RCC 7860 (cell line): ENCODE measurements at regions not wholly inside any gene's neighbourhood (a gene's known extent, or its start where the extent isn't known, plus 50 kb on each side); places are given as distances from the start of the nearest gene placed in this dataset.
"Not testable (repeated sequence)": the region's sequence is repeated elsewhere in the genome, so short reads cannot be mapped to it uniquely, and the experiment has no call there.

Source experiments
- DNase-seq: peaks from one replicate; pipeline ENCODE4 v3.0.0-alpha.2; 2015; ENCODE audit warnings: low spot score
- FAIRE-seq: peaks from 2 replicates; lab custom pipeline; 2012; peaks lifted over from hg19 to GRCh38; lab: Jason Lieb, UNC

DNA sequence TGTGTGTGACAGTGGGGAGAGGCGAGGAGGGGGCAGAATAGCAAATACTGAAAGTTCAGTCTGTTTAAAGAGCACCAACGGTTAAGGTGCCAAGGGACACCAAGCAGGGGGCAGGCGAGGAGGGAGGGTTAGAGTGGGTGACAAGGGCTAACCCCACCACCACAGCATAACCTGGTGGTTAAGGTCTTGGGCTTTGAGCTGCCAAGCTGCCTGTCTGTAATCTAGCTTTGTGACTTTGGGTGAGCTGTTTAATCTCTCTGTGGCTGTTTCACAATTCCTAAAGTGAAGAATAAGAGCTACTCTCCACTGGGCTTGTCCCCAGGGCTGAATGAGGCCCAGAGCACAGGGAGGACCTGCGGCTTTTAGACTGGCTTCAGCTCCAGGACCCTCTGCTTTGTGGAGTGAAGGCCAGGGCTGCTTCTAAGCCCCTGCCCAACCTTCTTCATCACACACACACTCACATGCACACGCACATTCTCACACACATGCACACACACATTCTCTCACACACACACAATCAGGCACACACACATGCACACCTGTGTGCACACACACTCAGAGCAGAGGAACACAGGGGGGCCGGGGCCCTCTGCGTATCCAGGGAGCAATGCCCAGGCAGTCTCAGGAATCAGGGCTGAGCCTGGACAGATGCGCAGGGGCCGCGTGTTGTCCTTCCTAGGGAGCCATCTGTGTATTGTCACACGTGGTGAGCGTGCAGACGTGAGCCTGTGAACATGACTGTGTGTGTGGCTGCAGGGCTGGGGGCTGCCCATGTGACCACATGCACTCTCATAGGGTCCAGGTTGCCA is 101.6 kb upstream of the TARDBP start:
- FAIRE-seq (no peak), DNase-seq (no peak)

DNA sequence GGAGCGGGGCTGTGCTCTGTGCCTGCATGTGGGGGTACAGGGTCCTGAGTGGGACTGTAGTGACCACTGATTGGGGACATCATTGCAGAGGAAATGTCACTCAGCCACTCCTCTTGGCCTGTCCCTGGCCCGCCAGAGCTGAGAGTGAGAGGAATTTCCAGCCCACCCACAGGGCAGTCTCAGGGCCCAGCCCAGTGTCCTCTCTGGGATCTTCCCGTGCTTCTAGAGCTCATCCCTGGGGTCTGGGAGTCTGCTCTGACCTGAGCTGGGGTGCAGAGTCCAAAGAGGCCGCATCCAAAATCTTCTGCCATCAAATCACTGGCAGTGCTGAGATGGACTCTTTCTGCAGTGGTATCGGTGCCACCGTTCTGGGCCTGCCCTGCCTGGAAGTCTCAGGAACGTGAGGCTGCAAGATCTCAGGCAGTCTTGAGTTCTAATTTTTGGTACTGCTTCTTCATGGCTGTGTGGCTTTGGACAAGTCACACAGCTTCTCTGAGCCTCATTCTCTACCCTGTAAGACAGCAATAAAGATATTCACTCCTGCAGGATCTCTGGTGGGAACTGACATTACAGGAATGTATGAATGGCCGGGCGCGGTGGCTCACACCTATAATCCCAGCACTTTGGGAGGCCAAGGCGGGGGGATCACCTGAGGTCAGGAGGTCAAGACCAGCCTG is 100.8 kb upstream of the TARDBP start:
- FAIRE-seq: no peak
- no peak for DNase-seq

DNA sequence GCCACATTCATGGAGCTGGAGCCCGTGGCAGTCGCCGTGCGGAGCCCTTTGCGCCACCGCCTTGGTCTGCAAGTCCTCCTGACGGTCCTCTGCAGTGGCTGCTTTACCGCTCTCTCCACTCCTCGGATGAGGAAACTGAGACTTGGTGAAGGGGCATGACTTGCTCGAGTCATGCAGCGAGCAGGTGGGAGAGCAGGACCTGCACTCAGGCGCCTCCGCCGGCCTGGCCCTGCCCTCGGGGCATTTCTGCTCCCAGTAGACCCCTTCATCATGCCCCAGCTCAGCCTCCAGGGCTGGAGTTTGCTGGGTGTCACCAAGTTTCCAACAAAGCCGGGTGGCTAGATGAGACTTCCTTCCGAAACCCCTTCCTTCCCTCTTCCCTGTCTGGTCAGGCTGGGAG is 100.0 kb upstream of the TARDBP start:
- no peak for FAIRE-seq
- DNase-seq: no peak

DNA sequence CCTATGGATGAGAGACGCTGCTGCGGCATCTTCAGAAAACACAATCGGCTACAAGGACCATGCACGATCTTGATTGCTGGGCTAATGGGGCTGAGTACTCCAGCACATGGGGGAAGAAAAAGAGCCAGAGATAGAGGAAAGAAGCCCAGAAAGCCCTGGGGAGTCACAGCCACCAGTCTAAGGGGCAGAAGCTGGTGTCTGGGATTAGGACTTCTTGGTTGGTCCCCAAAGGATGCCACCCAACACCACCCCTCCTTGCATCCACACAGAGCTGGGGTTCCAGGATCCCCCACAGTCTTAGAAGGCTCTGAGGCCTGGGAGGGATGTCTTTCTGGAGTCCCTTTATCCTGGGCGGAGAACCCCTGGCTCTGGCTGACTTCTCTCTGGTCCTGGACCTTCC is 98.4 kb upstream of the TARDBP start:
- no peak for FAIRE-seq

DNA sequence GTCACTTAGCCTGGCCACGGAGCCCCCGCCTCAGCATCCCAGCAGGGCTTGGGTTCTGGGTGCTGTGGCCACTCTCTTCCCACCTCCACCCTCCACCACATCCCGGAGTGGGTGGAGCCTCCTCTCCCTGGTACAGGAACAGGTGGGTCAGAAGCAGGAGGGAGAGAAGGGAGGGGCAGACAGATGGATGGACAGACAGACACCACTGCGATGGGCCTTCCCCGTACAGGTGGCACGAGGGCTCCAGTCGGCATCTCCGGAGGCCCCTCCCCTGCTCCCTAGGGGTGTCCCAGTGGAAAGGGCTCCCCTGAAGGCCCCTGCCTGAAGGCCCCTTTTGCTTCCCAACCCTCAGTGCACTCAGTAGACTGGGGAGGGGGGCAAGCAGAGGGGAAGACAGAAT is 96.9 kb upstream of the TARDBP start:
- DNase-seq (no peak), FAIRE-seq (no peak)

More for the DNA sequence above, 98.4 kb upstream of the TARDBP start:
- no peak for DNase-seq

DNA sequence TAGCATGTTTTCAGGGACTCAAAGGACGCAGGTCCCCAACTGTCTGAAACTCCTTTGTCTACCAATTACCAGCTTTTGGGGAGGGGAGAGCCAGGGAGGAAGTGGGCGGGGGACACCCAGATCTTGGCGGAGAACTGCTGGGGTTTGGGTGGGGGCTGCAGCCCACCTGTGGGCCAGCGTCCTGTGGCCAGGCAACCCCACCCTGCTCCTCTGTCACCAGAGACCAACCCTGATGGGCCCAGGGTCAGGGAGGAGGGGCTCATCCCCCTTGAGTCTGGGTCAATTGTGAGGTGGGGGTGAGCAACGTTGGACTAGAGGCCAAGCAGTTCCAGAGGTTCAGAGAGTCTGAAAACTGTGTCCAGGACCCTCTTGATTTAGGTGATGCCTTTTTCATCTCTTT is 96.1 kb upstream of the TARDBP start:
- DNase-seq: no peak
- no peak for FAIRE-seq

DNA sequence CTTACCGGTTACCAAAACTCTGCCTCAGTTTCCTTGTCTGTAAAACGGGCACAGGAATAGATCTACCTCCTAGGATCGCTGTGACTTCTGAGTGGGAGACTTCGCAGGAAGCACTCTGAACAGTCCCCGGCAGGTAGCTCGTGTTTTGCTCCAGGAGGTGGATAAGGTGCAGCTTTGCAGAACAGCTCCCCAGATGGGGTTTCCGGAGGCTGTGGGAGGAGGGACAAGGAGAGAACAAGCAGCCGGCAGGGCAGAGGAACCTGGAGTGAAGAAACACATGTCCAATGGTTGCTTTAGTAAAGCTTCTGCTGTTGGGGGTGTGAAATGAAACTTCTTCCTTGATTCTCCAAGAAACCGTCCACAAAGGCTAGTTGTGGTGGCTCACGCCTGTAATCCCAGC is 95.5 kb upstream of the TARDBP start:
- no peak for DNase-seq
- no peak for FAIRE-seq

DNA sequence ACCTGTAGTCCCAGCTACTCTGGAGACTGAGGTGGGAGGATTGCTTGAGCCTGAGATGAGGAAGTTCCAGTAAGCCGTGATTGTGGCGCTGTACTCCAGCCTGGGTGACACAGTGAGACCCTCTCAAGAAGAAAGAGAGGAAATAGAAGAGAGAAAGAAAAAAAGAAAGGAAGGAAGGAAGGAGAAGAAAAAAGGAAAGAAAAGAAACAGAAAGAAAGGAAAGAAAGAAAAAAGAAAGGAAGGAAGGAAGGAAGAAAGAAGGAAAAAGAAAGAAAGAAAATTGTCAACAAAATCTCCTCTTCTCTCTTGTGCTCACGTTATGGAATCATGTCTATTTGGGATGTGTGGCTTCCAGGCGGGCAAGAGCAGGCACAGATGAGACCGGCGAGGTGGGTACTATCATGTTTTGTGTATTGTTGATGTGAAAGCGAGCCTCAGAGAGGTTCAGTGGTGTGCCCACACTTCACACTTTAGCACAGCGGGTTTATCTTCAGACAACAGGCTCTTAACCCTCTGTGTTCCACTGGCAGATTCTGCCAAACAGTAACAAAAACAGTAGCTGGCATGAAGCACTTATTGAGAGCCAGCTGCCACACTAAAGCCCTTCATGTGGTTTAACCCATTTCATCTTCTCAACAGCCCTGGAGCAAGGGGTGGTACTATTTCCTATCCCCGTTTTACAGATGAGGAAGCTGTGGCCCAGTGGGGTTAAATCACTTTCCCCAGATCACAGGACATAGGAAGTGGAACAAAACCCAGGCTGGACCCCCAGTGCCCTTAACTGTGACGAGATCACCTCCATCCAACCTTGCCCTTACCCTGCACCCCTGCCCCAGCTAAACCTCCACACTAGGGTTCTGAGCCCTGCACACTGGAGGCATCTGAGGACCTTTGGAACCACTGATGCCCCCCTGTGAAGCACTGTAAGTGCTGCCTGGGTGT is 94.7 kb upstream of the TARDBP start:
- DNase-seq (no peak), FAIRE-seq (no peak)

DNA sequence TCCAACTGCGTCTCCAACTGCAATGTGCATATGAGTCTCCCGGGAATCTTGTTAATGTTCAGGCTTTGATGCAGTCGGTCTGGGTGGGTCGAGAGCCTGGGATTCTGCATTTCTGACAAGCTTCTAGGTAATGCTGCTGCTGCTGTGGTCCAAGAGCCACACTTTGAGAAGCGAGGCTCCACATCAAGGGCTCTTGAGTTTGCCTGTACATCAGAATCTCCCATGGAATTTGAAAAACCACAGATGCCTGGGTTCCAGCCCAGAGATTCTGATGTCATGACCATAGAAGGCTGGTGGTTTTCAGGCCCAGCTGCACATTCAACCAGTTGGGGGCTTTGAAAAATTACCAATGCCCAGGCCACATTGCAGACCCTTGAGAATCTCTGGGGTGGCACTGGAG is 93.9 kb upstream of the TARDBP start:
- DNase-seq (peak; percentile 33), FAIRE-seq (peak; percentile 66)

DNA sequence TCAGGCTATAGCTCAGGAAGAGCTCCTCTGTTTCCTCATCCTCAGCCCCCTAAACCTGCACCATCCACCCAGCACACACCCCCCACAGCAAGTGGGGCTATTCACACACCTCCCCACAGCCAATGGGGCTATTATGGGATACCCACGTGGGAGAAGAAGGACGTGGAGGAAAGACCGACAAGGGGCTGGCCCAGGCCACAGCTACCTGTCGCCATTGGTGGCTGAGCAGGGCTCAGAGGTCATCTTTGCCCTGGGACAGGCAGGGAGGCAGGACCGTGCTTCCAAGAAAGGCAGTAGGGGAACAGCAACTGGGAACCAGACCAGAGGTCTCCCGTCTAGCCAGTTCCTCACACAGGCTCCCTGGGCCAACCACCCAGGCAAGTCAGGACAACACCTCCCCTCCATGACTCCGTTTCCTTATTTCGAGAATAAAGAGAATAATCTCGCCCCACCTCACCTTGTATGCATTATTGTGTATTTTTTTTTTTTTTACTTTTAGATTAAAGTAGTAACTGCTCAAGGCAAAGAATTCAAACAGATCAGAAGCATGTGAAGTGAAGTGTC is 92.3 kb upstream of the TARDBP start:
- DNase-seq (no peak), FAIRE-seq (no peak)

DNA sequence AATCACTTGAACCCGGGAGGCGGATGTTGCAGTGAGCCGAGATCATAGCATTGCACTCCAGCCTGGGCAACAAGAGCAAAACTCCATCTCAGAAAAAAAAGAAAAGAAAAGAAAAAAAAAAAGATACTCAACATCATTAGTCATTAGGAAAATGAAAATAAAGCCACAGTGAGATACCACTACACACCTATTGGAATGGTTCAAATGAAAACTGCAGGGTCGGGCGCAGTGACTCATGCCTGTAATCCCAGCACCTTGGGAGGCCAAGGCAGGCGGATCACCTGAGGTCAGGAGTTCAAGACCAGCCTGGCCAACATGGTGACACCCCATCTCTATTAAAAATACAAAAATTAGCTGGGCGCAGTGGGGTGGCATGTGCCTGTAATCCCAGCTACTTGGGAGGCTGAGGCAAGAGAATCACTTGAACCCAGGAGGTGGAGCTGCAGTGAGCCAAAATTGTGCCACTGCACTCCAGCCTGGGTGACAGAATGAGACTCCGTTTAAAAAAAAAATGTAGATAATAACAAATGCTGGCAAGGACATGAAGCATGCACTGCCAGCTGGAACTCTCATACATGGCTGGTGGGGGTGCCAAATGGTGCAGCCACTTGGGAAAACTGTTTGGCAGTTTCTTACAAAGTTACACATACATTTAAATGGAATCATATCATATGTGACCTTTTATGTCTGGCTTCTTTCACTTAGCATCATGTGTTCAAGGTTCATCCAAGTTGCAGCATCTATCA is 90.0 kb upstream of the TARDBP start:
- not testable (repeated sequence) for DNase-seq, FAIRE-seq

DNA sequence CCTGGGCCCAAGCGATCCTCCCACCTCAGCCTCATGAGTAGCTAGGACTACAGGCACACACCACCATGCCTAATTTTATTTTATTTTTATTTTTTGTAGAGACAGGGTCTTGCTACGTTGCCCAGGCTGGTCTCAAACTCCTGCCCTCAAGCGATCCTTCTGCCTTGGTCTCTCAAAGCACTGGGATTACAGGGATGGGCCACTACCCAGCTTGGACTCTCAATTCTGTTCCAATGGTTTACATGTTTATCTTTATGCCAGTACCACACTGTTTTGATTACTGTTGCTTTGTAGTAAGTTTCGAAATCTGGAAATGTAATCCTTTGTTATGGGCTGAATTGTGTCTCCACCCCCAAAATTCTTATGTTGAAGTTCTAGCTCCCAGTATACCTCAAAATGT is 88.4 kb upstream of the TARDBP start:
- no peak for FAIRE-seq
- no peak for DNase-seq

DNA sequence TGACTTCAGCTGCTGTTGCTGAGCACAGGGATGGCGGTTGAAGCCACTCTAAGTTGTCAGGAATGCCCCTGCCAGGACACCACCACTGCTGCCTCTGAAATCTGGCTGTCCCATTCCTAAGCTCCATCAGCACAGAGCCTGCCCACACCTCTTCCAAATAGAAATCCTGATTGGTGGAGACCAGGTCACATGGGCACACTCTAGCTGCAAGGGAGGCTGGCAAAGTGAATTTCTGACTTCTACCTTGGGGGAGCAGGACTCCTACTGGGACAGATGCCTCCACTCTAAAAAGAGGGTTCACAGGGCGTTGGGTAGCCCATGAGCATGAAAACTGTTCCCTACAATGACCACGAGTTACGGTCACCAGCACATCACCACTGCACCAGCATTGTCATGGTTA is 83.8 kb upstream of the TARDBP start:
- FAIRE-seq: no peak
- DNase-seq: no peak

DNA sequence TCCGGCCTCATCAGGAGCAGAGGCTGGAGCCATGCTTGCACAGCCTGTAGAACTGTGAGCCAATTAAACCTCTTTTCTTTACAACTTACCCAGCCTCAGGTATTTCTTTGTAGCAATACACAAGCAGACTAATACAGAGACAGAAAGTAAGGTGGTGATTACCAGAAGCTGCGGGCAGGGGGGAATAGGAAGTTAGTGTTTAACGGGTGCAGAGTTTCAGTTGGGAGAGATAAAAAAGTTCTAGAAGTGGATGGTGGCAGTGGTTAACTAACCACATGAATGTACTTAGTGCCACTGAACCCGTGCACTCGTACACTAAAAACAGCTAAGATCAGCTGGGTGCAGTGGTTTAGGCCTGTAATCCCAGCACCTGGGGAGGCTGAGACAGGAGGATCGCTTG is 80.4 kb upstream of the TARDBP start:
- DNase-seq (no peak), FAIRE-seq (no peak)

DNA sequence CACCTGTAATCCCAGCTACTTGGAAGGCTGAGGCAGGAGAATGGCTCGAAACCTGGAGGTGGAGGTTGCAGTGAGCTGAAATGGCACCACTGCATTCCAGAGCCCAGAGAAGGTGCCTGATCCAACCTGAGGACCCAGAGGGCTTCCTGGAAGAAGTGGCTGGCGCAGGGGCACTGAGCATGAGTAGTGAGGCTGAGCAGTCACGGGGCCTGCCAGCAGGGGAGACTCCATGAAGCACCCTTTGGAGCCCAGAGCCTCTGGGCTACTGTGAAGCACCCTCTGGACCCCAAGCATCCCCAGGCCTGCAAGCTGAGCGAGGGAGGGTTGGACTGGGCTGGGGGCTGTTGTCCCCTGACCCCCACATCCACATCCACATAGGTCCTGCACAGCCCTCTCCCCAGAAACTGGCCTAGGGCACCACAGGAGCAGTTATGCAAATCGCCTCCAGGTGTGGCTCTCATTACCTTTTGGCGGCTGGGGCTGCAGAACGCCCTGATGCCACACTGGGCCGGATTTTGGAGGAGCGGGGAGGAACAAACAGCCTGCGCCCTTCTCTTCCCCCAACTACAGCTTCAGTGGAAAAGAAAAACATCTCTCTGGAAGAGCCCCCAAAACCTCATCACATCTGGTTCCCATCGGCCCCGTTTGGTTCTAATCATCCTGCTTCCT is 78.2 kb upstream of the TARDBP start:
- DNase-seq: no peak
- no peak for FAIRE-seq

DNA sequence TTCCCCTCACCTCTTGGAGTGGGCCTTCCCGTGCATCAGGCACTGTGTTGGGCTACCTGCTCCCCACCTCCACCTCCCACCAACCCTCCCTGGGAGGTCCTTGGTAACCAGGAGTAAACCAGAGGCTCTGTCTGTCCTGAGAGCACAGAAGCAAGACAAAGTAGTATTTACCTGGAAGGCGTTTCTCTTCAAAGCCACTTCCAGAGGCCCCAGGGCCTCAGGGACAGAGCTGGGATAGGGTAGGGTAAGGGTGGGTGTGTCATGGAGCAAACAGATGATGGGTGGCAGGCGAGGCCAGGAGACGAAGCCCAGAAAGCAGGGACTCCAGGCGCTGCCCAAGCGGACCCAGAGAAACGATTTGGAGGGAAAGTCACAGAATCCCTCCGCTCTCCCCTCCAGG is 77.2 kb upstream of the TARDBP start:
- DNase-seq (no peak), FAIRE-seq (no peak)

DNA sequence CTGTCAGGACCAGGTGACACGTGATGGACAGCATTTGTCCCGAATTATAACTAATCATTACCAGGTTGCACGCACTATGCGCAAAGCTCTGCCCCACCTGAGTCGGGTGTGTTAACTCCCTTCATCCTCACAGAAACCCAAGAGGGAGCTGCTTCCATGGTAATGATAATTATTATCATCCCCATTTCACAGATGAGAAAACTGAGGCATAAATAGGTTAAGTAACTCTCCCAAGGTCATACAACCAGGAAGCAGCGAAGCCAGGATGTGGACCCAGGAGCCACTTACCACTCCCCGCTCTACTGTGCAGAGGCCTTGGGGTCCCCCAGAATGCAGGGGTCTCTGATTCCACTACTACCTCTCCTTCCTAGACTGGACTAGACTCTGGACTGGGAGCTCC is 76.7 kb upstream of the TARDBP start:
- no peak for DNase-seq

DNA sequence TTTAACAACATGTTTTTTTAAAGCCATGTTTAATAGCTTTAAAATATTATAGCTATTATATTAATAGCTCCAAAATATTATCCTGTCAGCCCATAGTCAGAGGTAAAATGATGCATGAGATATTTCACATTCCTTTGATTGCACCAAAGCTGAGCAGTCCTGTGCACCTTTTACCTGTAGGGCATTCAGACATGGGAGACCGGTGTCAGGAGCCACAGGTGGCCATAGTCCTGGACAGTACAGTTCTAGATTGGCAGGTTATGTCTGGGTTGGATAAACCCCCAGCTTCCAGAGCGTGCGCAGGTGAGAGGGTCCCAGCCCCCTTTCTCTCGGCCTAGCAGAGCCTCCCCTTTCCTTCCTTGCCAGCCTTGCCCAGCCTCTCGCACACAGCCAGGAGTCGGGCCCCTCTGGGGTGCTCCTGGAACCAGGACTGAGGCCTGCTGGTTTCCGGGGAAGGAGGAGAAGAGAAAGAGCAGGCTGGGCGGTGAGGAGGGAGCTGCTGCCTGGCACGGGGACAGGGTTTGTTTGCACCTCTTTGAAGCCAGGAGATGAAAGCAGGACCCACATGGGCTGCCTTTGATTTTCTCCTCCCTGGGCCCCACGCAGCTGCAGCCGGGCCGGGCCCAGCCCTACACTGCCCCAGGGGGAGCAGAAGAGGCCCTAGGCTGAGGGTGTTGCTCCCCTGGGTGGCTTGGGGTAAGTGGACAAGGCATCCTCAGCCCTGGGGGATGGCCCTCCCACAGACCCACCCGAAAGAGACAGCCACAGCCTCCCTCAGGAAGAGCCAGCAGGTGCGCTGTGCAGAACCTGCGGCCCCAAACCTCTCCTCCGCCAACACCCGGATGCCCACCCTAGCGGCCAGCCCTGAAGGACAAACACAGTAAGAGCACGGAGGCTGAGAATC is 75.2 kb upstream of the TARDBP start:
- DNase-seq: no peak
- no peak for FAIRE-seq

More for the DNA sequence above, 76.7 kb upstream of the TARDBP start:
- FAIRE-seq: no peak
